H1 (cell line): ENCODE measurements at regions not wholly inside any gene's neighbourhood (a gene's known extent, or its start where the extent isn't known, plus 50 kb on each side); places are given as distances from the start of the nearest gene placed in this dataset.

Source experiments
- BACH1 ChIP-seq: IDR thresholded peaks from 2 replicates; pipeline ENCODE4 v1.6.1; 2012; ENCODE audit warnings: low read length, improper control_type of control experiment
- CHD7 ChIP-seq: fragments of 300-600 bp; sonication (generic); IDR thresholded peaks from 2 replicates; pipeline ENCODE4 v1.7.1; 2012; ENCODE audit warnings: low read length, moderate library complexity, mild to moderate bottlenecking, inconsistent platforms; ENCODE audit not compliant: insufficient replicate concordance
- CTBP2 ChIP-seq: IDR thresholded peaks from 2 replicates; pipeline ENCODE4 v1.7.0; 2011; ENCODE audit warnings: borderline replicate concordance, mild to moderate bottlenecking, moderate library complexity, mixed read lengths, low read length; ENCODE audit not compliant: insufficient read depth, insufficient read length
- GABPA ChIP-seq: IDR thresholded peaks from 2 replicates; pipeline ENCODE4 v1.6.1; 2011; ENCODE audit warnings: mild to moderate bottlenecking, low read length, moderate library complexity, borderline replicate concordance; ENCODE audit not compliant: insufficient read depth
- GTF2F1 ChIP-seq: IDR thresholded peaks from 2 replicates; pipeline ENCODE4 v1.6.1; 2012; ENCODE audit warnings: low read depth, low read length, improper control_type of control experiment, borderline replicate concordance
- JUND ChIP-seq: IDR thresholded peaks from 2 replicates; pipeline ENCODE4 v1.6.1; 2011; ENCODE audit warnings: mild to moderate bottlenecking, improper control_type of control experiment, low read length
- MAX ChIP-seq: IDR thresholded peaks from 2 replicates; pipeline ENCODE4 v1.6.1; 2012; ENCODE audit warnings: inconsistent platforms
- POLR2A ChIP-seq, 2 experiments: IDR thresholded peaks; 1 replicate in 1 of 2; 2 replicates in 1 of 2; pipeline ENCODE4 v1.6.1; 2011; ENCODE audit warnings: low read depth in 2 of 2, low read length in 2 of 2, mild to moderate bottlenecking in 2 of 2; ENCODE audit errors: control extremely low read depth in 1 of 2
- RBBP5 ChIP-seq: IDR thresholded peaks from 2 replicates; pipeline ENCODE4 v1.7.1; 2012; ENCODE audit warnings: low read depth, mild to moderate bottlenecking, inconsistent platforms, low read length, moderate library complexity, borderline replicate concordance
- SAP30 ChIP-seq: fragments of 300-600 bp; sonication (generic); IDR thresholded peaks from 2 replicates; pipeline ENCODE4 v1.7.1; 2012; ENCODE audit warnings: low read length, moderate library complexity, mild to moderate bottlenecking, inconsistent platforms; ENCODE audit not compliant: insufficient read depth, insufficient replicate concordance

- TF ChIP-seq CHD7: peak; percentile 57
- no peak for TF ChIP-seq GABPA
- TF ChIP-seq JUND: no peak
- no peak for TF ChIP-seq RBBP5
- no peak for TF ChIP-seq GTF2F1
- TF ChIP-seq SAP30: no peak
- no peak for TF ChIP-seq BACH1
- TF ChIP-seq CTBP2: peak; percentile 97
- TF ChIP-seq MAX: peak; percentile 91
- TF ChIP-seq POLR2A (IDR thresholded peaks at IDR 0.05; ENCODE audit: control extremely low read depth in 1 of 2, low read depth in 2 of 2, low read length in 2 of 2): no peak
These were observed 92.2 kb upstream of the SPRY1 start (continued) for GRCh38 chr4:123304151-123304964.
